CD4-positive, alpha-beta T cell treated with Interleukin-17A for 4 hours (primary cell): ENCODE measurements at regions not wholly inside any gene's neighbourhood (a gene's known extent, or its start where the extent isn't known, plus 50 kb on each side); places are given as distances from the start of the nearest gene placed in this dataset.
"Not testable (repeated sequence)": the region's sequence is repeated elsewhere in the genome, so short reads cannot be mapped to it uniquely, and the experiment has no call there.

Experiments
- DNase-seq: peaks from one replicate; pipeline ENCODE4 v3.0.0-alpha.2; 2020; ENCODE audit warnings: mixed read lengths

GRCh38 chr6:169099411-169100202 is 154.0 kb downstream of the THBS2 start:
- no peak for DNase-seq

GRCh38 chr6:169098651-169099050 is 155.0 kb downstream of the THBS2 start:
- DNase-seq = not testable (repeated sequence)

DNA sequence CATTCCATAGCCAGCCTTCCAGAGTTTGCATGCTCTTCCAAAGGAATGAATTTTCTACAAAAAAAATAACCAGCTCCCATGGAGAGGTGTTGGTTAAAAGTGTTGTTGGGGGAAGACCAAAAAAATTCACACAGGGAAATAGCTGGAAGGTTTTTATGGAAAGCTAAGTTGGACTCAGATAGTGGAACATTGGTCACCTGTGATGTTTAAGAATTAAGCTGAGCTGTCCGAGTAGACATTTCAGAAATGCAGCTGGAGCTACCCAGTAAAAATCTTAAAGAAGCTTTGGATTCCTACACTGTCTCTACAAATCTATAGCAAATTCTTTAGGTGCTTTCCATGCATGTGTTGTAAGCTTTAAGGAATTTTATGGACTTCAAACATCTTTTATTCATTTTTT is 155.5 kb downstream of the THBS2 start:
- DNase-seq = no peak

GRCh38 chr6:169097381-169097959 is 156.2 kb downstream of the THBS2 start:
- no peak for DNase-seq

DNA sequence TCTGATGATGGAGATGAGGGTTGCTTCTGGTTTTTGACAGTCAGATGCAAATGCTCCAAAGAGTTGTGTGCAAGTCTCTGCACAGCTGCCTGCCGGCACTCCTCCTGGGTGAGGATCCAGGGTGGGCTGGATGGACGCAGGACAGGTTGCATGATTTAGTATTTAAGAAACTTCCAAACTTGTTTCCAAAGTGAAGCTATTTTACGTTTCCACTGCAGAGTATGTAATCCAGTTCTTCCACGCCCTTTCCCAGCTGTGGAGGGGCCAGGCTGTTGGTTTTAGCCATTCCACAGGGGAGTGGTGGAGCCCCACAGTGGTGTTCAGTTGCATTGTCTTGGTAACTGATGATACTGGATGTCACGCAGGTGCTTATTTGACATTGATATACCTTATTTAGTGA is 157.3 kb downstream of the THBS2 start:
- no peak for DNase-seq

DNA sequence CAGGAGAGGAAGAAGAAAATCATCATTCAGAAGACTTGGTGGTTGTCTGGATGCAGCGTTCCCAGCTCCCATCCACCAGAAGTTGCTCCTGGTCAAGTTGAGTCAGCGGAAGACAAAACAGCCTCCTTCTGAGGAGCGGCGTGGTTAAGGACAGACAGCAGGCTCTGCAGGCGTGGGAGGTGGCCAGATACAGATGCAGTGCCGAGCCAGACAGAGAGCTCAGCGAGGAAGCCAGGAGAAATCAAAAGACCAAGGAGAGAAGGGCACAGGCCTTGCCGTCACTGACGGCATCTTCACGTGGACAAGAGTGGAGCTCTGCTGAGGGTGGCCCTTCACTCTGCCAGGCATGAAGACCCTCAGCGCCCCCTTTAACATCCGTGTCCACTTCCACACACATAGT is 158.5 kb downstream of the THBS2 start:
- DNase-seq = no peak

DNA sequence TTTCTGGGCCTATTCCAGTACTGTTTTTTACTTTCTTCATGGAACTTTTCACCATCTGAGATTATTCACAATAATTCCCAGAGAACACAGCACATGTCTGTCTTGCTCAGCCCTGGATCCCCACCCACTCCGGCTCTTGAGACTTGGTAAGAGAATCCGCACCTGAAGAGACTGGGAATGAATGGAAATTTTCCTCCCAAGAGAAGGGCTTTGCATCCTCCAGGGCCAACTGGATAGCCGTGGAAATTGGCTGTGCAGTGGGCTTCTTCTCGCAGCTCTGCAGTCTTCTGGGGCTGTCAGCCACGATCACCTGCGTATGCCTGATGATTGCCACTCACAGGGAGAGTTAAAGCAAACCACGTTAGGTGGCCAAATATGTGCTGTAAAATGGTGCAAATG is 159.1 kb downstream of the THBS2 start:
- DNase-seq = no peak

- DNase-seq = no peak
These were observed 159.7 kb downstream of the THBS2 start for GRCh38 chr6:169093770-169094551.

DNA sequence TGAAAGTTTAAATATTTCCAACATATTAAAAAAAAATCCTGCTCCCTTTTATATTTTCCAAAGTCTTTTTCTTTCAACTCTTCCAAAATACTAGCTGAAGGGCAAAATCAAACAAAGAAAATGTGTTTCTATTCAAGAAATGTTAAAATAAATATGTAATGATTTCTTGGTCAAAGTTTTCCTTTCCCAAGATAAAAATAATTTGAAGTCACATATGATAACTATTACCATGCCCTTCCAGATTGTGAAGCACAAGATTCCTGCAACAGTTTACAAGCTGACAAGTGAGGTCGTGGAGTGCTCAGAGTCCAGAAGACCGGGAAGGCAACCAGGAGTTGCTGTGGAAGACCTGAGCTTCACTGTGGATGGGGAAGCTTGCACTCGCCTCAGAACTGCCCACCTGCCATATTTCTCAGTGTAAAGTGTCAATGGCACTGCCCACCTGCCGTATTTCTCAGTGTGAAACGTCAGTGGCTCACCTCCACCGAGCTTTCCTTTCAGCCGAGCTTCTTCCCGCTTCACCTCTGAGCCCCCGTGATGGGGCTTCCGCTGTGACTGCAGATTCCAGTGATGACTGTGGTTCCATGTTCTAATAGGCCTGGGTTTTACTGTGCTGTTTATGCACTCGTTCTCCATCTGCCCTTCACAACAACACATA is 160.5 kb downstream of the THBS2 start:
- no peak for DNase-seq

DNA sequence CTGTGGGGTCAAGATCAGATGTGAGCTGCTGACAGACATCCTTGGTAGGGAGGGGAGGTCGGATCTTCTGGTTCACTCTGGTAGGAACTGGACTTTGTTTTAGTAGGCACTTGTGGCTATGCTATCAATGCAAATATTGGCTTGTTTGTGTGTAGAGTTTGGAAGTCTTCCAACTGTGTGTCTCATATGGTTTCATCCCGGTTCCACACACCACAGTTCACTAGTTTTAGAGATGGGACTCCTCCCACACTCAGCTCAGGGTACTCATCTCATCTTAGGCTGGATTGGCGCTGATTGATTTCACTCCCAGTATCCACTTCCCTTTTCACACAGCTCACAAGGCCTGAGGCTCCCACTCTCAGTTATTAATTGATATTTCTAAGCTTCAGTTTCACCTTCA is 161.3 kb downstream of the THBS2 start:
- DNase-seq = no peak

- not testable (repeated sequence) for DNase-seq
These were observed 163.0 kb downstream of the THBS2 start for GRCh38 chr6:169090514-169091127.

GRCh38 chr6:169088762-169089161 is 164.9 kb downstream of the THBS2 start:
- DNase-seq = no peak

DNA sequence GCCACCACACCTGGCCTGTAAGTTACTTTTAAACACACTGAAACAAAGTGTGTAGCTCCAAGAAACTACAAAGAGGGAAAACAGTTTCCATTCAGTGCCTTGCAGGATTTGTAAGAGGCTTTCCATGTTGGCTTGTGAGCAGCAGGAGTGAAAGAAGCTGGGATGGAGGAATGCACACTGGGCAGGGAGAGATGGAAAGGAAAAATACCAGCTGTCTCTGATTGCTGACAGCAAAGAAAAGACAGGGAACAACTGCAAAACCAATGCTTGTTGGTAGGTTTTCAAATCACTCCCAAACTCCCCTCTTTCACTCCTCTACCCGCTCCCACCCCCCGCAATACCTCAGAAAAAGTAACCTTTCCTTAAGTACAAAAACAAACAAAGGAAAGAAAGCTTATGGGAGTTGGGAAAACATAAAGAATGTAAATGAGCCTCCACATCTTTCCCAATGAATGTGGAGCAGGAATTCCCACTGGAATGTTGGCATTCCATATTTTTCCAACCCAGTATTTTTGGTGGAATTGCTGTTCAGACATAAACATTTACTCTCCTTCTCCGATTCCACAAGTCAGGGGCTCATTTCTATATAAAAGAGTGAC is 166.1 kb downstream of the THBS2 start:
- no peak for DNase-seq

GRCh38 chr6:169086616-169087015 is 167.0 kb downstream of the THBS2 start:
- not testable (repeated sequence) for DNase-seq

DNA sequence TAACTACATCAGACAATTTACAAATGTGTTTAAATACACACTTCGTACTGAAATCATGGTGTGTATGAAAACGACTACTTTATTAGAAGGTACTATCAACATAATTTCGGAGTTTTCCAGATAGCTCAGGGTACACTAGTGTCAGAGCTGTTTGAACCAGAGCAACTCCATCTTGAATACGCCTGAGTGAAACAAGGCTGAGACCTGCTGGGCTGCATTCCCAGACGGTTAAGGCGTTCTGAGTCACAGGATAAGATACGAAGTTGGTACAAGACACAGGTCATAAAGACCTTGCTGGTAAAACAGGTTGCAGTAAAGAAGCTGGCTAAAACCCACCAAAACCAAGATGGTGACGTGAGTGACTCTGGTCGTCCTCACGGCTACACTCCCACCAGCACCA is 167.6 kb downstream of the THBS2 start:
- DNase-seq = no peak

- DNase-seq = no peak
These were observed 168.2 kb downstream of the THBS2 start for GRCh38 chr6:169085466-169085865.

GRCh38 chr6:169084557-169084956 is 169.1 kb downstream of the THBS2 start:
- not testable (repeated sequence) for DNase-seq

DNA sequence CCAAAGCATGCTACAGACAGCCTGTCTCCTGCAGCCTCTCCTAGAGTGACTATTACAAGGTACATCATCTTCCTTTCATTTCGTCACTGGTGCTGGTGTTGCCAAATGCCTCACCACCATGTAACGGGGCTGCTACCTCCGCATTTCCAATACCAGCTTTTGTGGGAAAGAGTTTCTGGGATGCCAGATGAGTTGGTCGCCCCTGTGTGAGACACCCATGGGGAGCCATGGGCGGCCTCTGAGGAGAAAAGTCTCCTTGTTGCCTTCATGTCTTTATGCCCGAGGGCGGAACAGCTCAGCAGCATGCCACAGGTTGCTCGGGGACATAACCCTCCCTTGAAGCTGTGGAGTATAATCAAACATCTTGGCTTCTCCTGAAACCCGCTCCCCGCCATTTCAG is 169.6 kb downstream of the THBS2 start:
- DNase-seq = no peak

DNA sequence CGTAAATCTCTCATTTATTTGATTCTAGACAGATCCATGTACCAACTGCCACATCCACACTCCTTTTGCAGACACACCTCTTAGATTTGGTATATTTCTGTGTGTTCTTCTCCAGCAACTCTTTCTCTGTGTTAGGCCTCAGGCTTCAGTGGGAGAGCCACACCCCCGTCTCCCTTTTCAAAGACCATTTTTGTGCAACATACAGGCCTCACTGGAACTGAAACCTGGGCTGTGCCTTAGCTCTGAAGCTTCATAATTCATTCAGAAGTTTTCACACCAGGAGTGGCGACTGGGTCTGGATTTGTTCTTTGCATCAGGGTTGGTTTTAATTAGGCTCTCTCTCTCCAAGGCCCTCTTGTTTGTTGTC is 170.2 kb downstream of the THBS2 start:
- DNase-seq = no peak

DNA sequence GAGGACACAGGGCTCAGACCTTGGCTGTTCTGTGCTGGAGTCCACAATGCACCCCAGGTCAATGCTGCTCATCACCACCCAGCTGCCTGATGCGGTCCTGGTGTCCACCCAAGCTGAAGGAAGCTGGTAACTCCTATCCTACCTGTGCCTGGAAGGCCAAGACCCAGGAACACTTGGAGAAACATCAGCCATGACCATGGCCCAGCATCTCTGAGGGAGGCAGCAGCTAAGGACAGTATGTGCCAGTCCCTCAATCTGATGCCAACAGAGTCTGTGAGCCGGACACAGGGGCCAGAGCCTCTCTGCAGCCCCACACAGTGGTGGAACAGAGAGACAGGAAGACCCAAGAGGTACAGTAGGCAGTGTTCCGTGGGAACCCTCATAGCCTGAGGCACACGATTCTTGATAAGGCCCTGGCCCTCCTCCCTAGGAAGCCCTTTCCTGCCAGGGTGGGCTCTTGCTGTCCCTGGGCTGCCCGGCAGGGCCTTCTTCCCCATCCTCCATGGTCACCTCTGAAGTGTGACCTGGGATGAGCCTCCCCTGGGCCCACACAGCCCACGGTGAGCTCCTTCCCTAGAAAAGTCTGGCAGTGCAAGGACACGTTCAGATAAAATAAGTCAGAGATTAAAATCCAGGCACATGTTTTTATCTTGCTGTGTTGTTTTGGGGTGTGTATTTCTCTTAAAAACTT is 170.7 kb downstream of the THBS2 start:
- no peak for DNase-seq

DNA sequence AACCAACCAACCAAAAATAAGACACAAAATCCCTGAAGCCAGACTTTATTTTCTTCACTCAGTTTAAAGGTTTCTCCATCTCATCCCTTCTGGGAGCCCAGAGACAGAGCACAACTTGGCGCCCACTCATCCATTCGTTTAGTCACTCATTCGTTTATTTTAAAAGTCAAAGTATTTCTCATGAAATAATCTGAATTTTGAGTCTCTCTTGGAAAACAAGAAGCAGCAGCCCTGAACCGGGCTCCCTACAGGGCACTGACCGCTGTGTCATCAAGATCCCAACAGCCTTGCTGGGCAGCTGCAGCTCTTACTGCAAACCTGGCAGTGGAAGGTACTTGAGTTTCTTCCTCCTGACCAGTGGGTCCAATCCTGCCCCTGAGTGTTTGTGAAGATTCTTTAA is 171.6 kb downstream of the THBS2 start:
- DNase-seq = no peak

DNA sequence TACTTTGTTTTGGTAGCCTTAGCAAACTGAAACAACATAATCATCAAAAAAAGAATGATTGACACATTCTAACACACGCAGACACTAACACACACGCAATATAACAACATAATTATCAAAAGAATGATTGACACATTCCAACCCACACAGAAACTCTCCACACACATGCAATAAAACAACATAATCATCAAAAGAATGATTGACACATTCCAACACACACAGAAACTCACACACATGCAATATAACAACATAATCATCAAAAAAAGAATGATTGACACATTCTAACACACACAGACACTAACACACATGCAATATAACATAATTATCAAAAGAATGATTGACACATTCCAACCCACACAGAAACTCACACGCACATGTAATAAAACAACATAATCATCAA is 172.4 kb downstream of the THBS2 start:
- no peak for DNase-seq
